ENCODE measurements at regions not wholly inside any gene's neighbourhood (a gene's known extent, or its start where the extent isn't known, plus 50 kb on each side); places are given as distances from the start of the nearest gene placed in this dataset.

DNA sequence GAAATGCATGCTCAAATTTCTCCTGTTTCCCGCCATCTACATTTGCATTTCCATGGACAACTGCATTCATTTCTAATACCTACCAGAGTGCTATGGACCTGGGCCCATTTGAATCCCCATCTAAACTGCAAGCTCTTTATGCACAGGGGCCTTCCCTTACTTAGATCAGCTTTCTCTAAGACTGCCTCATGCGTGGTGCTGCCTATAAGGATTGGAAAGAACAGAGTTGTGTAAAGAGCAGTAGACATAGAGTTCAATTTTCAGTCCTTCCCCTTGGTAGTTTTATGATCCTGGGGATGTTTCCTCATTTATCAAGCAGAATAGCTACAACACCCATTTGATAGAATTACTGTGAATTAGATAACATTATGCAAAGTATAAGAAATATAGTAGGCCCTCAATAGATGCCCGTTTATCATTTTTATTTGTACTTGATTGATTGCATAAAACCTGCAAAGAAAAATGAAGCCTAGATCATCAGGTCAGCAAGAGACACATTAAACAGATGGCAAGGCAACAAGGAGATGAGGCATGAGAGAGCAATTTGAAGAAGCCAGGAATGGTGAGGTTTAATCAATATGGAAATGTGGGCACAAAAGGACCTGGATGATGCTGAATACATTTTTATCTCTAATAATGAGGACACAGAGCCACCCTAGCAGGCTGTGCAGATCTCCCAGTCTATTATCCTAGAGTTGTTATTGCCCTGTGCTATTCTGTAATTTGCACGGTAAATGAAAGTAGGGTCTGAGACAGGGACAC is 359.7 kb downstream of the FAM181B start:
- DNase-seq (ENCODE audit: low read depth): no peak

DNA sequence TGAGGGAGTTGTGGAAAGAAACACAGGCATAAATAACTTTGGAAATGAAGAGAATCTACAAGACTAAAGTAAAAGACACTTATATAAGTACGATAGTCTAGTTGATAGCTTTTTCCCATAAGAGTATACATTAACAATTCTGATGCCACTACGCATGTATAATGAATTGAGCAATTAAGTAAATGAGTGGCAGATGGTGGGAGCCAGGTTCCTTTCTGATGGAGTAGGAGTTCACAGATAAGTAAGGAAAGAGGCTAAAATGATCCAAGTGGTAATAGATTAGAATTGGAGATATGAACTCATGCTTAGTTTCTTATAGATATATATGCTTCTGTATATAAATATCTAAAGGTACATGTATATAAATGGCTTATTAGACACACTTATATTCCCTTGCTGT is 368.3 kb downstream of the FAM181B start:
- DNase-seq (ENCODE audit: low read depth): no peak

DNA sequence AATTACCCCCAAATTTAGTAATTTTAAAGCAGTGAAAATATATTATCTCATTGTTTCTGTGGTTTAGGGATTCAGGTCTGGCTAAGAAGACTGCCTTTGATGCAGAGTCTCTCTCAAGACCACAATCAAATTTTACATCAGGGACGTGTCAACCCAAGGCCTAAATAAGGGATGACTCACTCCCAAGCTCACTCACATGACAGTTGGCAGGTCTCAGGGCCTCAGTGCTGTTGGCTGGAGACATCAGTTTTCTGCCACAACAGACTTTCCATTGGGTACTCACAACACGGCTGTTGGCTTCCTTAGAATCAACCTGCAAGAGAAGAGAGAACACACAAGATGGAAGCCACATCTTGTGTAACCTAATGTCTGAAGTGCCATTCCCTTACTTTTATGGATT is 377.3 kb downstream of the FAM181B start:
- DNase-seq (ENCODE audit: low read depth): no peak

GRCh38 chr11:82355313-82355823 is 378.3 kb downstream of the FAM181B start:
- DNase-seq (ENCODE audit: low read depth): no peak

- DNase-seq (ENCODE audit: low read depth): no peak
Observed at GRCh38 chr11:82326853-82327252, 406.8 kb downstream of the FAM181B start.

DNA sequence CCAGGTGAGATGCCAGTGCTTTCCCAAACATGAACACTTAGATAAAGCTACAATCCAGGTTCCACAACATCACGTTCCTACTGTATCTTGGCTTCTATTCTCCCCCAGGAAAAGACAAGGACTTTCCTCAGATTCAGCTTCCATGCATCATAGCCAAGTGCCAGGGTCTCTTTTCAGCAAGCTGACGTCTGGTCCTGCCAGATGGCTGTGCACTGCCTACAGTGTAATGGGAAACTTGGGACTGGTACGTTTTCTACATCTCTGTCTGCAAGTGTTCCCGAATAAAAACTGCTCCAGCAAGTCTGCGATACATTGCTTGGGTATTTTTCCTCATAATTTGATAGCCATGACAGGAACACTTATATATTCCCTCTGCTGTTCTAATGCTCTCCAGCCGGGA is 412.5 kb downstream of the FAM181B start:
- no peak for DNase-seq (ENCODE audit: low read depth)

DNA sequence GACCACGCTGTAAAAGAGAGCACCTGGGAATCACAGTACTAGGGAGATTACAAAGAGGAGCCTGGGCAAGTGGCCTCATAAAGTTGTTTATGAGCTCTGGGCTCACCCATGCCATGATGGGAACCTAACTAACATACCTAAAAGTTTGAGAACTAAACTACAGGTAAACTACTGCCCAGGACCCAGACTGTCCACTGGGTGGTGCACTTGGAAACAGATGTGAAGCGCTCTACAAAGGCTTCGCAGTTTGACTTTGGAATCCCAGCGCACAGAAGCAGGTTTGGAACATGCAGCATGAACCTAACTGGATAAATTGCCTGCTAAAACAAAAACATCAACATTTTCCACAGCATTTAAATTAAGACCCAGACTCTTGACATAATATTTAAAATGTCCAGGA is 418.6 kb downstream of the FAM181B start:
- no peak for DNase-seq (ENCODE audit: low read depth)

DNA sequence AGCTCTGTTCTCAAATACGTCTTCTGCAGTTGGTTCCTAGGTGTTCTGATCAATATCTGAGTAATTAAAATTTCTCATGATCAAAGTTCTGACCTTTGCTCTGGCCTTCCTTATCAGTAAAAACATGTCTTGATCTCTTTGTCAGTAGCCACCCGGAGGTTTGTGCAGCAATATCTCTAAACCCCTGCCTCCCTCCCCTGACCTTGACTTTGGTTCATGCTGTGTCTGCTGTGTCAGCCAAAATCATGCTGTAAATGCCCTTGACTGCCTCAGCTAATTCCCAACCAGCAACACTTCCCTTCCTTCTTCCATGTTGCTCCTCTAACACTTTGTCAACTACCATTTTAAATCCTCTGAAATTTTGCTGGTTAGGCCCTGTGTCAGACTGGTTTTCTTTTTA is 424.7 kb downstream of the FAM181B start:
- no peak for DNase-seq (ENCODE audit: low read depth)

- DNase-seq (ENCODE audit: low read depth): no peak
Observed at GRCh38 chr11:82305123-82305522, 428.5 kb downstream of the FAM181B start.

- no peak for DNase-seq (ENCODE audit: low read depth)
Observed at GRCh38 chr11:82303671-82304070, 430.0 kb downstream of the FAM181B start.

DNA sequence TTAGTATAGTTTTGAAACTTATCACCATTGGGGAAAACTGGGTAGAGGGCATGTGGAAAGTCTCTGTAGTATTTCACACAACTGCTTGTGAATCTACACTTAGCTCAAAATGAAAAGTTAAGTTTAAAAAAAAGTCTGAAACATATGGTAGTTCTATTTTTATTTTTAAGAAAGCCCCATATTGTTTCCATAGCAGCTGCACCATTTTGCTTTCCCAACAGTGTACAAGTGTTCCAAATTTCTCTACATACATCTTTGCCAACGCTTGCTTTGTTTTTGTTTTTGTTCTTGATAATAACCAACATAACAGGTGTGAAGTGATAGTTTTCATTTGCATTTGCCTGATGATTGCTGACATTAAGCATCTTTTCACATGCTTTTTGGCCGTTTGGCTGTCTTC is 445.2 kb downstream of the FAM181B start:
- no peak for DNase-seq (ENCODE audit: low read depth)

GRCh38 chr11:82270870-82271269 is 462.8 kb downstream of the FAM181B start:
- no peak for DNase-seq (ENCODE audit: low read depth)

DNA sequence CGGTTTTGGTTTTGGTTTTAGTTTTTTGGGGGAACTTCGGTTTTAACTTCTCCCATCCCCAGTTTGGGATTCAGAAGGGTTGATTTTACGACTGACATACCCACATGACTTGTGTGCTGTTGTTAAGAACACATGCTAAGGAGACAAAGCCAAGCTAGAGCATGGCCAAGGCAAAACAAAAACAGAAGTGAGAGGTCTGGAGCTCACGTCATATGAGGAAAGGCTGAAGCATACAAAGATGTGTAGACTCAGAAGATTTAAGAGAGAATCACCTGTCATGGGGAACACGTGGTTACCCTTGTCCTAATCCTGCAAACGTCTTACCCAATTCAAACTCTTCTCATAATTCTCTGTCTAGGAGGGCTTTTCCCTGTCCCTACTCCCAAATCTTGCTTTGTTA is 465.0 kb downstream of the FAM181B start:
- DNase-seq (ENCODE audit: low read depth): no peak

DNA sequence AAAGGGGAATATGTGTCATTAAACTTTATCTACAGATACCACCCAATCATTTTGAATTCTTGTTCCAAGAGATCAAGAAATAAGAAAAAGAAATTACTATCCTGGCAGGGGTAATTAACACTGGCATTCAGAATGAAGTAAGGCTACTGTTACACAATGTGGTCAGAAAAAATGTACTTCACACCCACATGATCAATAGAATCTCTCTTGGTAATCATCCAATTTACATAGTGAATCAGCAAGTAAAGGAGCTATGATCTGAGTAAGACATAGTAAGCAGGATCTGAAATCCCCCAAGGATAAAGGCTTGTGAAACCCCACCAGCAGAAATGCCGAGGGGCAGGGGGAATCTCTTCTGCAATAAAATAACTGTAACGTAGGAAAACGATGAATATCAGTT is 466.5 kb downstream of the FAM181B start:
- DNase-seq (ENCODE audit: low read depth): no peak

GRCh38 chr11:82261367-82261766 is 472.3 kb downstream of the FAM181B start:
- no peak for DNase-seq (ENCODE audit: low read depth)

GRCh38 chr11:82250047-82250446 is 483.6 kb downstream of the FAM181B start:
- DNase-seq (ENCODE audit: low read depth): no peak

DNA sequence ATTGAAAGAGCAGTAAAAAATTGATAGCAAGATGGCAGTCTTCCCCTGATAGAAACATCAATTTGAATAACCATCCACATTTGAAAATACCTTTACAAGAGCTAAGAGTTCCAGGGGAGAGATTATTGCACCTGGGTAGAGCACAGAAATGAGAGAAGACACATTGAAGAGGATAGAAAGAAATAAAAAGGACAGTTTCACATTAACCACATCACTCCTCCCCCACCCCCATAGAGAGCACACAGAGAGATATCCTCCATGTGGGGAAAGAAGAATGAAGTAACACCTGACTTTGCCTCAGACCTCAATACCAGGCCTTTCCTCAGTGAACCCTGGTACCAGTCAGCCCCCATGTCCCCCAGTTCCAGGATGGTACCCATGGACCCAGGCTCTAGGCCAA is 486.7 kb downstream of the FAM181B start:
- no peak for DNase-seq (ENCODE audit: low read depth)

- DNase-seq (ENCODE audit: low read depth): no peak
Observed at GRCh38 chr11:82239498-82239897, 494.2 kb downstream of the FAM181B start.

GRCh38 chr11:82234256-82234655 is 499.4 kb downstream of the FAM181B start:
- DNase-seq (ENCODE audit: low read depth): no peak

- no peak for DNase-seq (ENCODE audit: low read depth)
Observed at GRCh38 chr11:82233201-82233600, 500.5 kb downstream of the FAM181B start.

DNA sequence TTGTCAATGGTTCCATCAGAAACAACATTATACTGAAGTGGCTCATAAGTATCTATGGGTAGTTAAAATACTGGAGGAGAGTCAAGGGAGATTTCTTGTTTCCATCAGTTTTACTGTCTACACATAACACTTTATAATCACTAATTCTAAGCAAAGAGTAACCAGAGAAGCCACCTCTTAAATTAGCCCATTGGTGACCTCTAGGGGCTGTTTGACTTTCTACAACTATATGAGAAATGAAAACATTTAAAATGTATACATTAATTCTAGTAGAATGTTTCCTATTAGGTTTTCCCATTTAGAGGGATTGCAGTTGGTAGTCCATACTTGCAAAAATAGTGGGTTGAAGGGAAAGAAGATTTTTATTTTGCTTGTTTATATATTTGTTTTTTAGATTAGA is 504.3 kb downstream of the FAM181B start:
- no peak for DNase-seq (ENCODE audit: low read depth)

GRCh38 chr11:82225930-82226329 is 507.7 kb downstream of the FAM181B start:
- no peak for DNase-seq (ENCODE audit: low read depth)

DNA sequence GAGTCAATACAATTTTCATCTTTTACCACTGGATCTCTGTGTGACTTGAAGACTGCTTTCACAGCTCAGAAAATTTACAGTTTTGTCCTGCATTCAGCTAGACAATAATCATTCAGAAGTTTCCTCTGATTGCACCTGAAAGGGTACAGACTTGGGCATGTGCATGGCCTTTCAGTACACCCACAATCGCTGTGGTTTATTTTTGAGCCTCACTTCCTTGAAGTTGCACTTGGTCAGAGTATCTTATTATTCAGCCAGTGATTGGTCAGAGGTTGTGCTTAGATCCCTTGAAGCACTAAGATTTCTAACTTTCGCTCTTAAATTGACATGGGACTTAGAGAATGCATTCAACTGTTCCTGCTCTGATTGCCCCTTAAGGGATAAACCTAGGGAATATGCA is 508.2 kb downstream of the FAM181B start:
- no peak for DNase-seq (ENCODE audit: low read depth)

- DNase-seq (ENCODE audit: low read depth): no peak
Observed at GRCh38 chr11:82216927-82217570, 516.6 kb downstream of the FAM181B start.
